ENCODE measurements at regions not wholly inside any gene's neighbourhood (a gene's known extent, or its start where the extent isn't known, plus 50 kb on each side); places are given as distances from the start of the nearest gene placed in this dataset.

GRCh38 chr13:33723365-33723764 is 94.6 kb upstream of the RFC3 start:
- no peak overlapping the region for H3K9ac ChIP-seq
- no peak for TF ChIP-seq CTCF (IDR thresholded peaks at IDR 0.05)
- no peak overlapping the region for H3K27ac ChIP-seq
- H3K27me3 ChIP-seq (ENCODE audit: control insufficient read depth, insufficient read depth, low read length) = no peaks in the 10 kb centered on the region
- H3K4me3 ChIP-seq (ENCODE audit: low read depth, low read length) = no peak overlapping the region
- H3K4me2 ChIP-seq (ENCODE audit: low read length) = no peak overlapping the region
- no peak overlapping the region for H2AFZ ChIP-seq
- H3K9me3 ChIP-seq (ENCODE audit: control insufficient read depth, low read length) = no peaks in the 10 kb centered on the region
- H3K36me3 ChIP-seq (ENCODE audit: control insufficient read depth, insufficient read depth, low read length) = no peaks in the 10 kb centered on the region
- no peaks in the 10 kb centered on the region for H3K4me1 ChIP-seq
- no peaks in the 10 kb centered on the region for H3K79me2 ChIP-seq

GRCh38 chr13:33723772-33724435 is 94.0 kb upstream of the RFC3 start:
- Histone ChIP-seq H3K4me3 (ENCODE audit: low read depth, low read length) (no peak overlapping the region), H3K27ac (no peak overlapping the region), H3K79me2 (no peaks in the 10 kb centered on the region), H3K36me3 (ENCODE audit: control insufficient read depth, insufficient read depth, low read length) (no peaks in the 10 kb centered on the region), H3K27me3 (ENCODE audit: control insufficient read depth, insufficient read depth, low read length) (no peaks in the 10 kb centered on the region), H2AFZ (peak overlapping the region; percentile 39), H3K4me2 (ENCODE audit: low read length) (no peak overlapping the region), H3K9me3 (ENCODE audit: control insufficient read depth, low read length) (no peaks in the 10 kb centered on the region), H3K4me1 (no peaks in the 10 kb centered on the region), H3K9ac (no peak overlapping the region)
- TF ChIP-seq CTCF (IDR thresholded peaks at IDR 0.05) = peak; percentile 46

GRCh38 chr13:33725340-33725739 is 92.6 kb upstream of the RFC3 start:
- Histone ChIP-seq H3K9me3 (ENCODE audit: control insufficient read depth, low read length) (no peaks in the 10 kb centered on the region), H3K9ac (no peak overlapping the region), H3K4me3 (ENCODE audit: low read depth, low read length) (no peak overlapping the region), H3K27ac (no peak overlapping the region), H3K4me1 (no peaks in the 10 kb centered on the region), H3K27me3 (ENCODE audit: control insufficient read depth, insufficient read depth, low read length) (no peaks in the 10 kb centered on the region), H3K4me2 (ENCODE audit: low read length) (no peak overlapping the region), H3K36me3 (ENCODE audit: control insufficient read depth, insufficient read depth, low read length) (no peaks in the 10 kb centered on the region), H2AFZ (no peak overlapping the region), H3K79me2 (no peaks in the 10 kb centered on the region)
- no peak for TF ChIP-seq CTCF (IDR thresholded peaks at IDR 0.05)

- no peak for TF ChIP-seq CTCF (IDR thresholded peaks at IDR 0.05)
- Histone ChIP-seq H3K4me1 (no peaks in the 10 kb centered on the region), H3K9ac (no peak overlapping the region), H3K27me3 (ENCODE audit: control insufficient read depth, insufficient read depth, low read length) (no peaks in the 10 kb centered on the region), H3K79me2 (no peaks in the 10 kb centered on the region), H2AFZ (no peak overlapping the region), H3K9me3 (ENCODE audit: control insufficient read depth, low read length) (no peaks in the 10 kb centered on the region), H3K4me2 (ENCODE audit: low read length) (no peak overlapping the region), H3K4me3 (ENCODE audit: low read depth, low read length) (no peak overlapping the region), H3K27ac (no peak overlapping the region), H3K36me3 (ENCODE audit: control insufficient read depth, insufficient read depth, low read length) (no peaks in the 10 kb centered on the region)
These were observed 90.5 kb upstream of the RFC3 start for GRCh38 chr13:33727297-33728083.

Measured in parathyroid adenoma (tissue), 2 donors.